ENCODE measurements at regions not wholly inside any gene's neighbourhood (a gene's known extent, or its start where the extent isn't known, plus 50 kb on each side); places are given as distances from the start of the nearest gene placed in this dataset.
"Not testable (repeated sequence)": the region's sequence is repeated elsewhere in the genome, so short reads cannot be mapped to it uniquely, and the experiment has no call there.

GRCh38 chr5:124494540-124495116, 251.8 kb downstream of the ZNF608 start:
- no peak for DNase-seq
- H3K36me3 ChIP-seq = no peaks in the 10 kb centered on the region
- intact Hi-C loops (cut with DNase I; ENCODE audit: low total_unique reads) = no loop called here
- no peak overlapping the region for H3K27ac ChIP-seq
- 83 to 95% (median 86%) methylated on average over 2 of the region's 2 CpGs for WGBS, 5 donors
- no peak overlapping the region for H3K4me3 ChIP-seq
- no peaks in the 10 kb centered on the region for H3K27me3 ChIP-seq
- TF ChIP-seq CTCF (IDR thresholded peaks at IDR 0.05) = no peak
- TF ChIP-seq POLR2A (IDR thresholded peaks at IDR 0.05) = no peak
- no peak for TF ChIP-seq EP300 (IDR thresholded peaks at IDR 0.05)
- TF ChIP-seq POLR2AphosphoS5 (IDR thresholded peaks at IDR 0.05) = no peak
- peaks cover 0 to 23% (median 9%) of the 10 kb centered on the region in 4 donors for H3K9me3 ChIP-seq
- H3K4me1 ChIP-seq = no peaks in the 10 kb centered on the region

- intact Hi-C loops (cut with DNase I; ENCODE audit: low total_unique reads) = no loop called here
Observed at GRCh38 chr5:124492444-124493224, 253.8 kb downstream of the ZNF608 start.

GRCh38 chr5:124490315-124490714, 256.1 kb downstream of the ZNF608 start:
- H3K4me3 ChIP-seq; H3K27me3 ChIP-seq; H3K27ac ChIP-seq; intact Hi-C loops (cut with DNase I; ENCODE audit: low total_unique reads); DNase-seq; H3K4me1 ChIP-seq; H3K36me3 ChIP-seq: not testable (repeated sequence)
- 92 to 100% (median 98%) methylated on average over 2 of the region's 2 CpGs for WGBS, 5 donors
- H3K9me3 ChIP-seq = peaks cover 0 to 29% (median 11%) of the 10 kb centered on the region in 4 donors

More at GRCh38 chr5:124492444-124493224, 253.8 kb downstream of the ZNF608 start:
- TF ChIP-seq CTCF (IDR thresholded peaks at IDR 0.05) = no peak
- no peak for TF ChIP-seq POLR2A (IDR thresholded peaks at IDR 0.05)
- no peak for TF ChIP-seq POLR2AphosphoS5 (IDR thresholded peaks at IDR 0.05)
- TF ChIP-seq EP300 (IDR thresholded peaks at IDR 0.05) = no peak
- Histone ChIP-seq H3K36me3 (no peaks in the 10 kb centered on the region), H3K4me1 (no peaks in the 10 kb centered on the region), H3K4me3 (no peak overlapping the region), H3K27ac (no peak overlapping the region), H3K27me3 (no peaks in the 10 kb centered on the region), H3K9me3 (peaks cover 0 to 29% (median 9%) of the 10 kb centered on the region in 4 donors)
- no peak for DNase-seq
- 88 to 94% (median 89%) methylated on average over 10 to 13 of the region's 13 CpGs for WGBS, 5 donors

- intact Hi-C loops (cut with DNase I; ENCODE audit: low total_unique reads) = no loop called here
- Histone ChIP-seq H3K36me3 (no peaks in the 10 kb centered on the region), H3K27ac (no peak overlapping the region), H3K4me1 (no peaks in the 10 kb centered on the region), H3K4me3 (no peak overlapping the region), H3K27me3 (no peaks in the 10 kb centered on the region), H3K9me3 (no peaks in the 10 kb centered on the region)
- no peak for TF ChIP-seq EP300 (IDR thresholded peaks at IDR 0.05)
- no peak for TF ChIP-seq POLR2A (IDR thresholded peaks at IDR 0.05)
- TF ChIP-seq CTCF (IDR thresholded peaks at IDR 0.05) = no peak
- no peak for TF ChIP-seq POLR2AphosphoS5 (IDR thresholded peaks at IDR 0.05)
- WGBS, 5 donors = 88 to 93% (median 89%) methylated on average over 4 of the region's 4 CpGs
- no peak for DNase-seq
Observed at GRCh38 chr5:124481419-124481818, 265.0 kb downstream of the ZNF608 start.

- intact Hi-C loops (cut with DNase I; ENCODE audit: low total_unique reads) = no loop called here
- TF ChIP-seq POLR2A (IDR thresholded peaks at IDR 0.05) (no peak), POLR2AphosphoS5 (IDR thresholded peaks at IDR 0.05) (no peak), EP300 (IDR thresholded peaks at IDR 0.05) (no peak), CTCF (IDR thresholded peaks at IDR 0.05) (no peak)
- WGBS, 5 donors = 88 to 93% (median 92%) methylated on average over 5 of the region's 5 CpGs
Observed at GRCh38 chr5:124480964-124481363, 265.5 kb downstream of the ZNF608 start.

More at GRCh38 chr5:124480964-124481363, 265.5 kb downstream of the ZNF608 start:
- no peak for DNase-seq
- Histone ChIP-seq H3K9me3 (no peaks in the 10 kb centered on the region), H3K27ac (no peak overlapping the region), H3K36me3 (no peaks in the 10 kb centered on the region), H3K4me3 (no peak overlapping the region), H3K4me1 (no peaks in the 10 kb centered on the region), H3K27me3 (no peaks in the 10 kb centered on the region)

Measured in stomach (tissue), 8 donors.